HCT116 (cell line): ENCODE measurements at regions not wholly inside any gene's neighbourhood (a gene's known extent, or its start where the extent isn't known, plus 50 kb on each side); places are given as distances from the start of the nearest gene placed in this dataset.

ENCODE experiments used
- ATAC-seq: fragments of 200-7000 bp; cut with Tn5 transposase; 2 replicates; pipeline ENCODE4 v1.9.1; 2020; ENCODE audit warnings: mild to moderate bottlenecking, moderate library complexity
- BruUV-seq: library from RNA; stranded (reverse); fragments of 400-500 nt; replicated peaks from 2 replicates; lab custom pipeline; 2021; lab: Mats Ljungman, UMichigan
- CTCF ChIA-PET: fragments of 300-600 bp; sonication (Branson Sonifier 250); formaldehyde crosslinking; loops from one replicate; lab custom pipeline; 2021; ENCODE audit warnings: antibody characterized with exemption; lab: Charles Lee
- POLR2A ChIA-PET: fragments of 300-600, 350-600 bp; sonication (Branson Sonifier 250); formaldehyde crosslinking; loops from one replicate; lab custom pipeline; 2021; ENCODE audit warnings: antibody characterized with exemption; lab: Charles Lee
- RAD21 ChIA-PET, 2 experiments: fragments of 300-600 bp; sonication (Branson Sonifier 250); formaldehyde crosslinking; loops; one replicate each; lab custom pipeline; 2023; ENCODE audit warnings: low total read pairs in 2 of 2; ENCODE audit not compliant: uncharacterized antibody in 2 of 2, unreplicated experiment in 2 of 2, low non-redundant PET in 1 of 2; lab: Charles Lee
- DNase-seq: peaks from one replicate; pipeline ENCODE4 v3.0.0-alpha.2; 2010; ENCODE audit warnings: low read depth, low spot score
- H2AFZ ChIP-seq: fragments of 200-600 bp; shearing (Covaris generic), sonication (generic); 2 replicates; pipeline ENCODE4 v1.6.1; 2017; ENCODE audit warnings: low read depth, mixed run types, mixed read lengths, antibody characterized with exemption, low read length; ENCODE audit not compliant: poor library complexity, severe bottlenecking
- H3K27ac ChIP-seq: 2 replicates; pipeline ENCODE4 v1.5.1; 2012; ENCODE audit warnings: low read depth, low read length
- H3K27me3 ChIP-seq: fragments of 200-600 bp; sonication (generic); 2 replicates; pipeline ENCODE4 v1.6.1; 2016; ENCODE audit warnings: mixed run types, low read length, mixed read lengths; ENCODE audit not compliant: insufficient read depth
- H3K36me3 ChIP-seq, 2 experiments: fragments of 200-500 bp in 1 of 2; fragments of 200-600 bp in 1 of 2; sonication (Bioruptor generic) in 1 of 2; sonication (generic) in 1 of 2; 2 replicates each; pipeline versions ENCODE4 v1.5.1 to v1.6.1; 2014 to 2016; ENCODE audit warnings: low read length in 2 of 2, inconsistent platforms in 1 of 2, mixed read lengths in 1 of 2, mixed run types in 1 of 2; ENCODE audit not compliant: insufficient read depth in 2 of 2, control insufficient read depth in 1 of 2
- H3K4me1 ChIP-seq, 2 experiments: fragments of 200-600 bp in 1 of 2; sonication (generic) in 1 of 2; 2 replicates each; pipeline versions ENCODE4 v1.5.1 to v1.6.1; 2012 to 2017; ENCODE audit warnings: low read length in 2 of 2, inconsistent platforms in 1 of 2, mild to moderate bottlenecking in 1 of 2, mixed read lengths in 1 of 2, mixed run types in 1 of 2, moderate library complexity in 1 of 2; ENCODE audit not compliant: insufficient read depth in 2 of 2, control insufficient read depth in 1 of 2
- H3K4me2 ChIP-seq: fragments of 200-600 bp; sonication (generic); 2 replicates; pipeline ENCODE4 v1.6.1; 2017; ENCODE audit warnings: mixed run types, low read length, mixed read lengths
- H3K4me3 ChIP-seq, 2 experiments: fragments of 200-600 bp in 1 of 2; sonication (generic) in 1 of 2; replicated peaks in 1 of 2; 2 replicates each; pipeline ENCODE4 v1.5.1; 2011 to 2016; ENCODE audit warnings: low read length in 2 of 2, control low read depth in 1 of 2, low read depth in 1 of 2, mild to moderate bottlenecking in 1 of 2, mixed read lengths in 1 of 2, mixed run types in 1 of 2
- H3K79me2 ChIP-seq: fragments of 200-600 bp; sonication (generic); 2 replicates; pipeline ENCODE4 v1.6.1; 2017; ENCODE audit warnings: mild to moderate bottlenecking, mixed run types, low read length, moderate library complexity, mixed read lengths; ENCODE audit not compliant: insufficient read depth
- H3K9ac ChIP-seq: fragments of 200-600 bp; sonication (generic); 2 replicates; pipeline ENCODE4 v1.6.1; 2016; ENCODE audit warnings: low read length, mixed read lengths
- H3K9me2 ChIP-seq: fragments of 200-600 bp; sonication (generic), shearing (Covaris generic); 2 replicates; pipeline ENCODE4 v1.6.1; 2017; ENCODE audit warnings: mixed run types, mild to moderate bottlenecking, moderate library complexity; ENCODE audit not compliant: insufficient read depth
- H3K9me3 ChIP-seq, 2 experiments: fragments of 200-500 bp in 1 of 2; fragments of 200-600 bp in 1 of 2; sonication (Bioruptor generic) in 1 of 2; sonication (generic) in 1 of 2; 2 replicates each; pipeline ENCODE4 v1.6.1; 2014 to 2017; ENCODE audit warnings: low read length in 2 of 2, mixed read lengths in 2 of 2, inconsistent platforms in 1 of 2, low read depth in 1 of 2, mild to moderate bottlenecking in 1 of 2, mixed run types in 1 of 2, moderate library complexity in 1 of 2; ENCODE audit not compliant: control insufficient read depth in 1 of 2, insufficient read depth in 1 of 2
- H4K20me1 ChIP-seq: fragments of 200-600 bp; sonication (generic), shearing (Covaris generic); 2 replicates; pipeline ENCODE4 v1.6.1; 2017; ENCODE audit warnings: mixed run types, mild to moderate bottlenecking, moderate library complexity; ENCODE audit not compliant: insufficient read depth
- ATF3 ChIP-seq: IDR thresholded peaks from 2 replicates; pipeline ENCODE4 v1.6.1; 2012
- CEBPB ChIP-seq: IDR thresholded peaks from 2 replicates; pipeline ENCODE4 v1.6.1; 2012; ENCODE audit warnings: low read depth
- EGR1 ChIP-seq: IDR thresholded peaks from 2 replicates; pipeline ENCODE4 v1.6.1; 2012; ENCODE audit warnings: low read depth
- EZH2phosphoT487 ChIP-seq: fragments of 200-600 bp; IDR thresholded peaks from 2 replicates; pipeline ENCODE4 v1.6.1; 2018; ENCODE audit warnings: antibody characterized with exemption, borderline replicate concordance
- FOSL1 ChIP-seq: IDR thresholded peaks from 2 replicates; pipeline ENCODE4 v1.6.1; 2012; ENCODE audit warnings: low read depth
- JUND ChIP-seq: IDR thresholded peaks from 2 replicates; pipeline ENCODE4 v1.6.1; 2012
- POLR2A ChIP-seq: IDR thresholded peaks from 2 replicates; pipeline ENCODE4 v1.7.0; 2011; ENCODE audit warnings: borderline replicate concordance; ENCODE audit not compliant: insufficient read depth, insufficient read length; ENCODE audit errors: extremely low read depth
- POLR2AphosphoS5 ChIP-seq: IDR thresholded peaks from 2 replicates; pipeline ENCODE4 v1.6.1; 2011; ENCODE audit warnings: mild to moderate bottlenecking, low read depth, low read length, moderate library complexity
- RAD21 ChIP-seq: IDR thresholded peaks from 2 replicates; pipeline ENCODE4 v1.6.1; 2012; ENCODE audit warnings: low read depth, mild to moderate bottlenecking
- SIN3A ChIP-seq: IDR thresholded peaks from 2 replicates; pipeline ENCODE4 v1.6.1; 2012; ENCODE audit warnings: low read depth
- SP1 ChIP-seq: IDR thresholded peaks from 2 replicates; pipeline ENCODE4 v1.6.1; 2012; ENCODE audit warnings: low read depth
- SRF ChIP-seq: IDR thresholded peaks from 2 replicates; pipeline ENCODE4 v1.6.1; 2012; ENCODE audit warnings: low read depth
- YY1 ChIP-seq: IDR thresholded peaks from 2 replicates; pipeline ENCODE4 v1.6.1; 2011; ENCODE audit warnings: low read length, low read depth, moderate library complexity, mild to moderate bottlenecking; ENCODE audit not compliant: insufficient replicate concordance; ENCODE audit errors: extremely low read depth
- ZFX ChIP-seq: fragments of 450-650 bp; IDR thresholded peaks from 2 replicates; pipeline ENCODE4 v1.6.1; 2017
- ZNF274 ChIP-seq: fragments of 200-500 bp; sonication (Bioruptor generic); IDR thresholded peaks from 2 replicates; pipeline ENCODE4 v1.6.1; 2014; ENCODE audit warnings: mild to moderate bottlenecking, low read depth, low read length, inconsistent platforms
- intact Hi-C: fragments of 100-400 bp; cut with micrococcal nuclease; formaldehyde crosslinking; loops from 2 replicates; pipeline ENCODE4 v1.10.0; 2022
- TF ChIP-seq, protein P1 (sequence below), 3 experiments: fragments of 200-600 bp in 1 of 3; sonication (generic) in 1 of 3; IDR thresholded peaks in 2 of 3; conservative IDR thresholded peaks in 1 of 3; 2 replicates each; pipeline ENCODE4 v1.5.1; 2012 to 2017; ENCODE audit warnings: low read depth in 2 of 3, low read length in 2 of 3, antibody characterized with exemption in 1 of 3, borderline replicate concordance in 1 of 3, control low read depth in 1 of 3, mild to moderate bottlenecking in 1 of 3, mixed read lengths in 1 of 3, mixed run types in 1 of 3, moderate library complexity in 1 of 3; ENCODE audit not compliant: insufficient read depth in 1 of 3
- TF ChIP-seq, protein P2 (sequence below): IDR thresholded peaks from 2 replicates; pipeline ENCODE4 v1.6.1; 2012

GRCh38 chr1:9475061-9475627 is 64.1 kb upstream of the SLC25A33 start:
- no peaks in the 10 kb centered on the region for H3K9me3 ChIP-seq
- CTCF ChIA-PET = no interaction called here
- peaks cover 0 to 12% of the 10 kb centered on the region in 2 experiments; a peak in 2 of 4 replicates for H3K4me1 ChIP-seq
- no peak overlapping the region for H3K4me2 ChIP-seq
- no peaks in the 10 kb centered on the region for H3K27me3 ChIP-seq
- TF ChIP-seq, protein P1, sequence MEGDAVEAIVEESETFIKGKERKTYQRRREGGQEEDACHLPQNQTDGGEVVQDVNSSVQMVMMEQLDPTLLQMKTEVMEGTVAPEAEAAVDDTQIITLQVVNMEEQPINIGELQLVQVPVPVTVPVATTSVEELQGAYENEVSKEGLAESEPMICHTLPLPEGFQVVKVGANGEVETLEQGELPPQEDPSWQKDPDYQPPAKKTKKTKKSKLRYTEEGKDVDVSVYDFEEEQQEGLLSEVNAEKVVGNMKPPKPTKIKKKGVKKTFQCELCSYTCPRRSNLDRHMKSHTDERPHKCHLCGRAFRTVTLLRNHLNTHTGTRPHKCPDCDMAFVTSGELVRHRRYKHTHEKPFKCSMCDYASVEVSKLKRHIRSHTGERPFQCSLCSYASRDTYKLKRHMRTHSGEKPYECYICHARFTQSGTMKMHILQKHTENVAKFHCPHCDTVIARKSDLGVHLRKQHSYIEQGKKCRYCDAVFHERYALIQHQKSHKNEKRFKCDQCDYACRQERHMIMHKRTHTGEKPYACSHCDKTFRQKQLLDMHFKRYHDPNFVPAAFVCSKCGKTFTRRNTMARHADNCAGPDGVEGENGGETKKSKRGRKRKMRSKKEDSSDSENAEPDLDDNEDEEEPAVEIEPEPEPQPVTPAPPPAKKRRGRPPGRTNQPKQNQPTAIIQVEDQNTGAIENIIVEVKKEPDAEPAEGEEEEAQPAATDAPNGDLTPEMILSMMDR (IDR thresholded peaks at IDR 0.05 in 2 of 3, conservative IDR thresholded peaks at IDR 0.05 in 1 of 3; ENCODE audit: borderline replicate concordance in 1 of 3, insufficient read depth in 1 of 3, low read depth in 2 of 3, low read length in 2 of 3) = no peak
- TF ChIP-seq EGR1 (no peak), SIN3A (no peak), SP1 (no peak), ATF3 (no peak), JUND (no peak), SRF (no peak), CEBPB (no peak), EZH2phosphoT487 (no peak), ZNF274 (no peak), ZFX (no peak), POLR2A (no peak), FOSL1 (no peak), POLR2AphosphoS5 (no peak), RAD21 (no peak), YY1 (no peak)
- TF ChIP-seq, protein P2, sequence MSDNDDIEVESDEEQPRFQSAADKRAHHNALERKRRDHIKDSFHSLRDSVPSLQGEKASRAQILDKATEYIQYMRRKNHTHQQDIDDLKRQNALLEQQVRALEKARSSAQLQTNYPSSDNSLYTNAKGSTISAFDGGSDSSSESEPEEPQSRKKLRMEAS = no peak
- TF ChIP-seq, all 23 proteins: peak for 0
- no peaks in the 10 kb centered on the region for H3K79me2 ChIP-seq
- no peaks in the 10 kb centered on the region for H3K9me2 ChIP-seq
- ChIA-PET RAD21 (no interaction called here), POLR2A (no interaction called here)
- DNase-seq (no peak), ATAC-seq (no peak)
- no peak overlapping the region for H2AFZ ChIP-seq
- H4K20me1 ChIP-seq = no peaks in the 10 kb centered on the region
- no peaks in the 10 kb centered on the region for H3K36me3 ChIP-seq
- no peak overlapping the region for H3K9ac ChIP-seq
- BruUV-seq = no TSS peak
- H3K4me3 ChIP-seq = no peak overlapping the region
- intact Hi-C loops = no loop called here
- H3K27ac ChIP-seq = no peak overlapping the region
